ENCODE measurements at regions not wholly inside any gene's neighbourhood (a gene's known extent, or its start where the extent isn't known, plus 50 kb on each side); places are given as distances from the start of the nearest gene placed in this dataset.

DNA sequence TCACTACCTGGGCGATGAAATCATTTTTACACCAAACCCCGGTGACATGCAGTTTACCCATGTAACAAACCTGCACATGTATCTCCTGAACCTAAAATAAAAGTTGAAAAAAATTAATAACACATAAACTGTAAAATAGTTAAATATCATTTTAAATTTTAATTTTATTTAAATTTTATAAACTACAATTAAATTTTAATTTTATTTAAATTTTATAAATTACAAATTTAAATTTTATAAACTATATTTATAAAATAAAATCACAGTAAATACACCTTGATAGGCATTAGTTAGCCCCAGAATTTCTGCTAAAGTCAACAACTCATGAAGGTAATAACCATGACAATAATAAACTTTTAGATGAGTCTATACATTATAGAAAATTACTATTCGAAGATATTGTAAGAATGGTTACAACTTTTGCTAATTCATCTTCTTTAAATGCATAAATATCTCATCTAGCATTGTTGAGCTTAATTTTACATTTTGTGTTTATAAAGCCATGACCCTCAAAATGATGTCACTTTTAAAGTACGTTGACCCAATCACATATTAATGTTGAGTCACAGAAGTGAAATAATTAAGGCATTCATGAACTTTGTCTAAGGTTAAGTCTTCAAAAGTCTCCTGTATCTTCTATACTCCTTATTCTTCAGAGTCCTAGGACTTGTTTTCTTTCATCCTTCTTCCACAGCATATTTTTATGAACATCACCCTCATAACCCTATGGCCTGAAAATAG lies 755.8 kb upstream of the LCORL start:
- POLR2A ChIA-PET = no interaction called here
- CTCF ChIA-PET = no interaction called here
- no peak for DNase-seq (ENCODE audit: extremely low spot score)
- TF ChIP-seq, protein P1, sequence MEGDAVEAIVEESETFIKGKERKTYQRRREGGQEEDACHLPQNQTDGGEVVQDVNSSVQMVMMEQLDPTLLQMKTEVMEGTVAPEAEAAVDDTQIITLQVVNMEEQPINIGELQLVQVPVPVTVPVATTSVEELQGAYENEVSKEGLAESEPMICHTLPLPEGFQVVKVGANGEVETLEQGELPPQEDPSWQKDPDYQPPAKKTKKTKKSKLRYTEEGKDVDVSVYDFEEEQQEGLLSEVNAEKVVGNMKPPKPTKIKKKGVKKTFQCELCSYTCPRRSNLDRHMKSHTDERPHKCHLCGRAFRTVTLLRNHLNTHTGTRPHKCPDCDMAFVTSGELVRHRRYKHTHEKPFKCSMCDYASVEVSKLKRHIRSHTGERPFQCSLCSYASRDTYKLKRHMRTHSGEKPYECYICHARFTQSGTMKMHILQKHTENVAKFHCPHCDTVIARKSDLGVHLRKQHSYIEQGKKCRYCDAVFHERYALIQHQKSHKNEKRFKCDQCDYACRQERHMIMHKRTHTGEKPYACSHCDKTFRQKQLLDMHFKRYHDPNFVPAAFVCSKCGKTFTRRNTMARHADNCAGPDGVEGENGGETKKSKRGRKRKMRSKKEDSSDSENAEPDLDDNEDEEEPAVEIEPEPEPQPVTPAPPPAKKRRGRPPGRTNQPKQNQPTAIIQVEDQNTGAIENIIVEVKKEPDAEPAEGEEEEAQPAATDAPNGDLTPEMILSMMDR (IDR thresholded peaks at IDR 0.05; ENCODE audit: control extremely low read depth, extremely low read depth, low read depth, missing control alignments) = no peak

DNA sequence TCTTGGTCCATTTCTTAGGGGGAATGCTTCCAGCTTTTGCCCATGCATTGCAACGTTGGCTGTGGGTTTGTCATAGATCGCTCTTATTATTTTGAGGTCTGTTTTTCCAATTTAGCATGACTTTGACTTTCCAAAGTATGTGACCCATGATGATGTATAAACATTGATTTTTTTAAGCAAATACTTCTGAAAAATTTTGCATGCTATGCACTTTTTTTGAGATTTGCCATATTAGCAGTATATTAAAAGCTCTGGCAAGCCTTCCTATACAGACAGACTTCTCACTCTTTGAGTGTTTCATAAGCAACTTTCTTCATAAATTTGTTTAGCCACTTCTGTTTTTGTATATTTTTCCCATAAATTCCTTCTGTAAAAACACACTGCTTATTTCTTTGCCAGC lies 746.4 kb upstream of the LCORL start:
- ChIA-PET POLR2A (no interaction called here), CTCF (no interaction called here)
- no peak for DNase-seq (ENCODE audit: extremely low spot score)
- TF ChIP-seq, protein P1 (IDR thresholded peaks at IDR 0.05; ENCODE audit: control extremely low read depth, extremely low read depth, low read depth, missing control alignments) = no peak

DNA sequence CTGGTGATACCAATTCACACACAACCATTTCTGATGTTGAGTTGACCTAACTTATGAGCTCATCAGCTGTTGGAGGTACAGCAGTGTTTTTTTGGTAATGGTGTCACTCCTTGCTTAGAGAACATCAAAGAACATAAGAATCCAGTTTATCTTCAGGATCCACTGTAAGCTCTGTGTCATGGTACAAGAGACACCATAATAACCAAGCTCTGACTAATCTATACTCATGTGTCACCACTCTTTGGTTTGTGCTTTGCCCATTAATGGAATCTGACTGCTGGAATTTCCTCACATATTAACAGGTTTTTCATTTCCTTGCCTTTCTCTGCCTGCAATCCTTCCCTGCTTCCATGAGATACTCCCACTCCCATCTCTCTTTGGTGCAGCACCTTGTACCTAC lies 735.1 kb upstream of the LCORL start:
- ChIA-PET POLR2A (no interaction called here), CTCF (no interaction called here)
- TF ChIP-seq, protein P1 (IDR thresholded peaks at IDR 0.05; ENCODE audit: control extremely low read depth, extremely low read depth, low read depth, missing control alignments) = no peak
- no peak for DNase-seq (ENCODE audit: extremely low spot score)

DNA sequence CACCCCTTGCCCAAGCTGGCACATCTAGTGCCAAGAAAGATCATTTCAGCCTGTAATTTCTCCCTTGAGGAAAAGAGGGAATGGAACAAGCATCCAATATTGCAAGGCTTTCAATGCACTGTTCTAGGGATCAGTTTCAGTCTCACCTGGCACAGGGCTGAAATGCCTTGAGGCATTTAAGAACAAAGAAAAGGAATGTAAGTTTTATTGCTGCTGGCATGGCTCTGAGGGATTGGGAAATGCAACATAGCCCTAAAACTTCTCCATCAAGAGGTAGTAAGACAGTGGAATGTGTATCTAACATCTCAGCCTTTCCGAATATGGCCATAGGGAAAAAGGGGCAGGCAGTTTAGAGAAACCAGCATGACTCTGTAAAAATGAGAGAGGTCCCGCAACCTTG lies 732.6 kb upstream of the LCORL start:
- POLR2A ChIA-PET = no interaction called here
- no peak for DNase-seq (ENCODE audit: extremely low spot score)
- TF ChIP-seq, protein P1 (IDR thresholded peaks at IDR 0.05; ENCODE audit: control extremely low read depth, extremely low read depth, low read depth, missing control alignments) = no peak
- CTCF ChIA-PET = interaction anchor here (1.6 kb wide), 1 partner anchor 31 kb away, joined by 3 read pairs; no protein-coding TSS in a partner anchor

DNA sequence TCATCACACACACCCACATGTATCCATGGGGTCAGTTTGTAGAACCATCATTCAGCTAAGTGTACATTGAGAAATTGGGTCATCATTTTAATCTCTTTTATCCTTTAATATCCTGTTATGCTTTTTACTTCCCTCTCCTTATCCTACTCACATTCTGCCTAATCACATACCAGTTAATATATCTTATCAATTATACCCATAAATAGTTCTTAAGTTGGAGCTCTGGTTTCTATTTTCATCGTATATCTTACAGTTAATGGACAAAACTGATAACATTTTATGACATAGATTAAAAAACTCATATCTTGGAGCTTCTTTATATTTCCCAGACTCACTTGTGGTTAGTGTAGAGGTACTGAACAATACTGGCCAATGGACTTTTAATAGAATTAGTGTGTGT lies 729.5 kb upstream of the LCORL start:
- TF ChIP-seq, protein P1 (IDR thresholded peaks at IDR 0.05; ENCODE audit: control extremely low read depth, extremely low read depth, low read depth, missing control alignments) = no peak
- POLR2A ChIA-PET = no interaction called here
- DNase-seq (ENCODE audit: extremely low spot score) = no peak
- CTCF ChIA-PET = interaction anchor here (1.1 kb wide), 1 partner anchor 14 kb away, joined by 3 read pairs; no protein-coding TSS in a partner anchor

DNA sequence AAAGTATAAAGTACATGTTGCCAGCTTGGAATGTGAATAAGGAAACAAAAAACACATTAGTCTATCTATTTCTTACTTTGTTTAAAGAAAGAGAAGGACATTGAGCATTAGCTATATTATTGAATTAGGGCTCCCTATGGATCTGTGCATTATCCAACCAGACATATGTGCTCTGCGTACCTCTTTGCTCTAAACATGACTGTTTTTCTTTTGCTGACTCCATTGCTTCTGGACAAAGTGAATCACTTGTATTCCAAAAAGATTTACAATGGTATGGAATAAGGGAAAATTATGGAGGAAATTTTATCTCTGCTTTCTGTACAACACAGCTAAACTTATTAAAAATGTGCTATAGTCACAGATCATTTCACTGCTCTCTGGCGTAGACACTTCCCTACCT lies 727.8 kb upstream of the LCORL start:
- ChIA-PET POLR2A (no interaction called here), CTCF (interaction anchor here (1.0 to 1.6 kb wide), 2 partner anchors 13 to 16 kb away, joined by 3 to 4 read pairs; no protein-coding TSS in a partner anchor)
- no peak for DNase-seq (ENCODE audit: extremely low spot score)
- TF ChIP-seq, protein P1 (IDR thresholded peaks at IDR 0.05; ENCODE audit: control extremely low read depth, extremely low read depth, low read depth, missing control alignments) = no peak

Measured in GM10248 (cell line).